ENCODE measurements at regions not wholly inside any gene's neighbourhood (a gene's known extent, or its start where the extent isn't known, plus 50 kb on each side); places are given as distances from the start of the nearest gene placed in this dataset.

DNA sequence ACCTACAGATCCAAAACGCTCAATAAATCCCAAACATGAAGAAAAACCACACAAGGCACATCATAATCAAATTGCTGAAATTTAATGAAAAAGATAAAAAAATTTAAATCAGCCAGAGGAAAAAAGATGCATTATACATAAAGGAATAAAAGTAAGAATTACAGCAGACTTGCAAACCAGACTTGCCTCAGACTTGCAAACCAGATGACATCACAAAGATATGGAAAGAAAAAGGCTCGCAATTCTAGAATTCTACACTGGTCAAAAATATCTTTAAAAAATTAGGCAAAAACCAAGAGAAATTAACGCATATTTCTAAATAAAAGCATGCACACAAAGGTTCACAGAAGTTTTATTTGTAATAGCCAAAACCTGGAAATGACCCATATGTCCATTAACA, 188.0 kb upstream of the NAMPT start:
- TF ChIP-seq, protein P1, sequence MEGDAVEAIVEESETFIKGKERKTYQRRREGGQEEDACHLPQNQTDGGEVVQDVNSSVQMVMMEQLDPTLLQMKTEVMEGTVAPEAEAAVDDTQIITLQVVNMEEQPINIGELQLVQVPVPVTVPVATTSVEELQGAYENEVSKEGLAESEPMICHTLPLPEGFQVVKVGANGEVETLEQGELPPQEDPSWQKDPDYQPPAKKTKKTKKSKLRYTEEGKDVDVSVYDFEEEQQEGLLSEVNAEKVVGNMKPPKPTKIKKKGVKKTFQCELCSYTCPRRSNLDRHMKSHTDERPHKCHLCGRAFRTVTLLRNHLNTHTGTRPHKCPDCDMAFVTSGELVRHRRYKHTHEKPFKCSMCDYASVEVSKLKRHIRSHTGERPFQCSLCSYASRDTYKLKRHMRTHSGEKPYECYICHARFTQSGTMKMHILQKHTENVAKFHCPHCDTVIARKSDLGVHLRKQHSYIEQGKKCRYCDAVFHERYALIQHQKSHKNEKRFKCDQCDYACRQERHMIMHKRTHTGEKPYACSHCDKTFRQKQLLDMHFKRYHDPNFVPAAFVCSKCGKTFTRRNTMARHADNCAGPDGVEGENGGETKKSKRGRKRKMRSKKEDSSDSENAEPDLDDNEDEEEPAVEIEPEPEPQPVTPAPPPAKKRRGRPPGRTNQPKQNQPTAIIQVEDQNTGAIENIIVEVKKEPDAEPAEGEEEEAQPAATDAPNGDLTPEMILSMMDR (IDR thresholded peaks at IDR 0.05; ENCODE audit: low read depth, low read length) = no peak
- no peak for DNase-seq (ENCODE audit: extremely low read depth, low read depth)

DNA sequence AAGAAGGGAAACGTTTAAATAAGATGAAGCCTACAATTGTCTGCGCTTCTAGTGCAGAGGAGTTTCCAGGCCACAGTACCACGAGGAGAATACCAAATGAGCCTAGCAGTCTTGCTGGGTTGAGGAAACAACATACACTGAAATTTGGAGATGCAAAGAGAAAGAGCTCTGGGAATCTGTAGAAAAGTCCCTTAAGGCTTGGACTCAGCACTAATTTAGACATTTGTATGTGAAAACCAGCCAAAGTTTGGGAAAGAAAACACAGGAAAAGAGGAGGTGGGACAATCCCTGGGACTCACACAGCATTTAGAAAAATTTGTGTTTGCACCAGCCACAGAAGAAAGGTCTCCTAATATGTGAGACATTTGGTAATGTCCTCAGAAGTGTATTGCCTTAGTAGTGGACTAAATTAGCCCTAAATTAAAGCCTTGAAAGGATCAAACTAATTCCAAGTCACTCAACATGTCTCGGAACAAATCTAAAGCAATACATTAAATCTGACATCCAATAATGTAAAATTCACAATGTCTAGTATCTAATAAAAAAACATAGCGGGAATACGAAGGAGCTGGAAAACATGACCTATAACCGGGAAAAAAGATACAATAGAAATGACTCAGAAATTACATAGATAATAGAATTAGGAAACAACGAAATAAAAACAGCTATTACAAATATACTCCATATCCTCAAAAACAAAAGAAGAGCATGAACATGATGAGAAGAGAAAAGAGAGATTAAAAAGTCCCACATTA, 187.1 kb upstream of the NAMPT start:
- TF ChIP-seq, protein P1 (IDR thresholded peaks at IDR 0.05; ENCODE audit: low read depth, low read length) = no peak
- no peak for DNase-seq (ENCODE audit: extremely low read depth, low read depth)

DNA sequence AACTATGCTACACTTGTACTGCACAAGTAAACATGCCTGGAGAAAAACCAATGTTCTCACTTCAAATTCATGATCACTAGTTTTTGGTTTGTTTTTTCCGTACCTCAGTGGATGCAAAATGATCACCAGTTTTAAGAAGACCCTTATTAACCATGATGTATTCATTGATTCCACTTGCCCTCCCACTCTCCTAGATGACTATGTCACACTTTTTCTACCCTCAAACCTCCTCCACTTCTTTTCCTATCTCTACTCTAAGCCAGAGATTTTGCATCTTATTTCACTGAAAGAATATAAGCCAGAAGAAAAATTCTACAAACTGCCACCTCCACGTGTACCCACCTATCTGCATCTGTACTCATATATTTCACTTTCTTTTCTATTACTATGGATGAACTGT, 186.2 kb upstream of the NAMPT start:
- TF ChIP-seq, protein P1 (IDR thresholded peaks at IDR 0.05; ENCODE audit: low read depth, low read length) = no peak
- no peak for DNase-seq (ENCODE audit: extremely low read depth, low read depth)

DNA sequence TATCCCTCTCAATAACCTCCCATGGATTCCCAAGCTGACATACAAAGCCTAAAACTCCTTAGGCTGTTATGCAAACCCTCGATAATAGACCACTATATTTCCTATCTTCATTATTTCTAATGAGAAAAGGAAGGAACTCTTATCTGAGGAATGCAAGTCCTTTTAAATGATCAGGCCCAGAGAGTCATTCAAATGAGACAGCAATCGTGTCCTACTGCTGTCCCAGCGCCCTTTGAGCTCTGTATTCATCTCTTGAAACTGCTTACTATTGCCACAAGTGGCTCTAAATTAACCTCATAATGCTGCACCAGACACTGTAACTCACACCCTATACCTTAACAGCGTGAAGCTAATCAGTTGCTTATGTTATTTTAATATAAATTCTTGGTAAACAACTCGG, 182.1 kb upstream of the NAMPT start:
- no peak for DNase-seq (ENCODE audit: extremely low read depth, low read depth)
- TF ChIP-seq, protein P1 (IDR thresholded peaks at IDR 0.05; ENCODE audit: low read depth, low read length) = no peak

DNA sequence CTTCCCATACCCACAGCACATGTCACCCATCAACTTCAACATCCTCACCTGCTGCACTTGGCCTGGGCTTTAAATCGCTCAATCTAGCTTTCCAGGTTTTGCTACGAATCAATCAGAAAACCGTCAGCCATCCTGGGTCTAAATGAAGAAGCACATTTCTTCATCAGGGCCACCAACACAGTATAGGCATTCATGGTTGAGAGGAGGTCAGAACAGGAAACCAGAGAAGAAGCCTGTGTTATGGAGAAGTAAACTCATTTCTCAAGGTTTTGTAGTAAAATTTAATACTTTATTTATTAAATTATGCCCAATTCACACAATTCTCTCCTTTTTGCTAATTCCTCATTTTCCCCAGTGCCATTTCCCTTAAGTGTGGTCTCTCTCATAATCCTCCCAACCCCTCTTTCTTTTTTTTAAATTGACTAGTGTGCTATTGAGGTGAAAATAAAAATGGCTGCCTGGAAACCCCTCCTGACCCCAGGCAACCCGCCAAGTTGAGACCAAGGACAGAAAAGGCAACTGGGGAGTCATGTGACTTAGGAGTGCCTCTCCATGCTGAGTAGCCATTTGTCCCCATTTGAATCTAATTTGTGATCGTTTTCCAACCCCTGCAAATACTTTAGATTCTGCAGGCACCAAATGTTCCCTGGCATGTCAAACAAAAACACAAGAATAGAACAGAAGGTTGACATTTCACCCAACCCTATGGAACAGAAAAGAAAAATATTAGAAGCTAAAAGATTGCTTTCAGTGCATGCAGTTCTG, 181.1 kb upstream of the NAMPT start:
- TF ChIP-seq, protein P1 (IDR thresholded peaks at IDR 0.05; ENCODE audit: low read depth, low read length) = no peak
- DNase-seq (ENCODE audit: extremely low read depth, low read depth) = no peak

DNA sequence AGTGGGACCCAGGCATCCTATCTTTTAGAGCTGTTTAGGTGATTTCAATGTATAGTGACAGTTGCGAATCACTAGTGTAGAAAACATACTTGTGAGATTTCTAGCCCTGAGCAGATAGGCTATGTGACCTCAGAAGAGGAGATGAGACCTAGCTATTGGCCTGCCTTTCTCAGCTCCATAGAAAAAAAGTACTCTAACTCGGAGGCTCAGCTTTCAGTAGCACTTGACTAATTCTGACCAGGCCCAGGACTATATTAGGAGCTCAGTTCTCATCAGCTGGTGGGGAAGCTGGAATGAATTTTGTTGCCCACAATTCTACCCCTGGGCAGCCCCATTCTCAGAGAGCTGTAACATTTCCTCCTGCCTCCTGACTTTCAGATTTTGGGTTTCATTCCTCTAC, 179.9 kb upstream of the NAMPT start:
- DNase-seq (ENCODE audit: extremely low read depth, low read depth) = no peak
- TF ChIP-seq, protein P1 (IDR thresholded peaks at IDR 0.05; ENCODE audit: low read depth, low read length) = no peak

Measured in AG09319 (cell line).